ENCODE measurements at regions not wholly inside any gene's neighbourhood (a gene's known extent, or its start where the extent isn't known, plus 50 kb on each side); places are given as distances from the start of the nearest gene placed in this dataset.
"Not testable (repeated sequence)": the region's sequence is repeated elsewhere in the genome, so short reads cannot be mapped to it uniquely, and the experiment has no call there.

- H3K4me1 ChIP-seq, result no peaks in the 10 kb centered on the region
- H3K4me3 ChIP-seq, result no peak overlapping the region
- 55 to 71% (median 60%) methylated on average over 10 of the region's 10 CpGs for WGBS, 5 donors
- H3K27me3 ChIP-seq, result no peaks in the 10 kb centered on the region
- no peak overlapping the region for H3K27ac ChIP-seq
- peak; percentile 36 to 48 for DNase-seq
- no peaks in the 10 kb centered on the region for H3K36me3 ChIP-seq
- TF ChIP-seq EP300 (IDR thresholded peaks at IDR 0.05) (no peak), POLR2AphosphoS5 (IDR thresholded peaks at IDR 0.05) (no peak), CTCF (IDR thresholded peaks at IDR 0.05) (peak in 2 of 7 experiments; percentile 17 to 35), POLR2A (IDR thresholded peaks at IDR 0.05) (no peak)
- intact Hi-C loops (cut with DNase I; ENCODE audit: low total_unique reads), result no loop called here
- peaks cover 0 to 6% (median 0%) of the 10 kb centered on the region in 4 donors for H3K9me3 ChIP-seq
Observed at GRCh38 chrX:26783512-26784225, 567.7 kb downstream of the MAGEB5 start.

- H3K27ac ChIP-seq, result no peak overlapping the region
- no peaks in the 10 kb centered on the region for H3K27me3 ChIP-seq
- no peak for DNase-seq
- H3K36me3 ChIP-seq, result no peaks in the 10 kb centered on the region
- intact Hi-C loops (cut with DNase I; ENCODE audit: low total_unique reads), result no loop called here
- peaks cover 0 to 6% (median 0%) of the 10 kb centered on the region in 4 donors for H3K9me3 ChIP-seq
- H3K4me3 ChIP-seq, result no peak overlapping the region
- 52 to 77% (median 61%) methylated on average over 3 of the region's 3 CpGs for WGBS, 5 donors
- H3K4me1 ChIP-seq, result no peaks in the 10 kb centered on the region
- no peak for TF ChIP-seq POLR2AphosphoS5 (IDR thresholded peaks at IDR 0.05)
- no peak for TF ChIP-seq CTCF (IDR thresholded peaks at IDR 0.05)
- TF ChIP-seq EP300 (IDR thresholded peaks at IDR 0.05), result no peak
- TF ChIP-seq POLR2A (IDR thresholded peaks at IDR 0.05), result no peak
Observed at GRCh38 chrX:26778320-26778888, 562.4 kb downstream of the MAGEB5 start.

- Histone ChIP-seq H3K36me3 (no peaks in the 10 kb centered on the region), H3K4me1 (no peaks in the 10 kb centered on the region), H3K27ac (no peak overlapping the region), H3K27me3 (no peaks in the 10 kb centered on the region), H3K9me3 (no peaks in the 10 kb centered on the region), H3K4me3 (no peak overlapping the region)
- TF ChIP-seq POLR2AphosphoS5 (IDR thresholded peaks at IDR 0.05) (no peak), EP300 (IDR thresholded peaks at IDR 0.05) (no peak), POLR2A (IDR thresholded peaks at IDR 0.05) (no peak), CTCF (IDR thresholded peaks at IDR 0.05) (no peak)
- intact Hi-C loops (cut with DNase I; ENCODE audit: low total_unique reads), result no loop called here
- 71 to 91% (median 83%) methylated on average over 2 of the region's 2 CpGs for WGBS, 5 donors
- no peak for DNase-seq
Observed at GRCh38 chrX:26762253-26762652, 546.3 kb downstream of the MAGEB5 start.

- DNase-seq; H3K9me3 ChIP-seq; intact Hi-C loops (cut with DNase I; ENCODE audit: low total_unique reads); H3K27me3 ChIP-seq; H3K4me3 ChIP-seq; H3K27ac ChIP-seq; H3K4me1 ChIP-seq; H3K36me3 ChIP-seq: not testable (repeated sequence)
- 76 to 84% (median 78%) methylated on average over 9 to 13 of the region's 13 CpGs for WGBS, 5 donors
Observed at GRCh38 chrX:26755760-26756159, 539.8 kb downstream of the MAGEB5 start.

GRCh38 chrX:26747877-26748276, 531.9 kb downstream of the MAGEB5 start:
- Histone ChIP-seq H3K27me3 (no peaks in the 10 kb centered on the region), H3K4me3 (no peak overlapping the region), H3K4me1 (no peaks in the 10 kb centered on the region), H3K9me3 (no peaks in the 10 kb centered on the region), H3K27ac (no peak overlapping the region), H3K36me3 (no peaks in the 10 kb centered on the region)
- WGBS, 5 donors, result 69 to 86% (median 84%) methylated on average over 12 of the region's 12 CpGs
- intact Hi-C loops (cut with DNase I; ENCODE audit: low total_unique reads), result no loop called here
- no peak for TF ChIP-seq CTCF (IDR thresholded peaks at IDR 0.05)
- TF ChIP-seq POLR2AphosphoS5 (IDR thresholded peaks at IDR 0.05), result no peak
- TF ChIP-seq POLR2A (IDR thresholded peaks at IDR 0.05), result no peak
- TF ChIP-seq EP300 (IDR thresholded peaks at IDR 0.05), result no peak
- no peak for DNase-seq
